K562 (cell line): ENCODE measurements at regions not wholly inside any gene's neighbourhood (a gene's known extent, or its start where the extent isn't known, plus 50 kb on each side); places are given as distances from the start of the nearest gene placed in this dataset.

Experiments
- POLR2A ChIP-seq: fragments of 450-650 bp; conservative IDR thresholded peaks from 2 replicates; pipeline ENCODE4 v1.6.1; 2016
- RBFOX2 ChIP-seq: fragments of 200-400 bp; formaldehyde crosslinking; IDR thresholded peaks from 2 replicates; pipeline ENCODE4 v1.6.1; 2017; ENCODE audit warnings: low read depth, mild to moderate bottlenecking, low read length, moderate library complexity
- RBM34 ChIP-seq: fragments of 200-400 bp; formaldehyde crosslinking; IDR thresholded peaks from 2 replicates; pipeline ENCODE4 v1.6.1; 2018; ENCODE audit warnings: low read length, borderline replicate concordance; ENCODE audit not compliant: insufficient read depth
- ZNF12 ChIP-seq: sonication (generic); formaldehyde crosslinking; IDR thresholded peaks from 2 replicates; pipeline ENCODE4 v1.4.0; 2020; ENCODE audit warnings: mild to moderate bottlenecking, missing genetic modification reagents
- TF ChIP-seq, protein P1 (sequence below): sonication (generic); formaldehyde crosslinking; IDR thresholded peaks from 2 replicates; pipeline ENCODE4 v1.8.1; 2022; ENCODE audit warnings: missing genetic modification reagents
- TF ChIP-seq, protein P2 (sequence below): IDR thresholded peaks from 2 replicates; pipeline ENCODE4 v1.6.1; 2012; ENCODE audit warnings: low read depth, low read length, improper control_type of control experiment, borderline replicate concordance
- TF ChIP-seq, protein P3 (sequence below): fragments of 450-650 bp; conservative IDR thresholded peaks from 2 replicates; pipeline ENCODE4 v1.6.1; 2016; ENCODE audit warnings: missing genetic modification characterization, low read depth, mild to moderate bottlenecking, control low read depth, missing compliant biosample characterization

DNA sequence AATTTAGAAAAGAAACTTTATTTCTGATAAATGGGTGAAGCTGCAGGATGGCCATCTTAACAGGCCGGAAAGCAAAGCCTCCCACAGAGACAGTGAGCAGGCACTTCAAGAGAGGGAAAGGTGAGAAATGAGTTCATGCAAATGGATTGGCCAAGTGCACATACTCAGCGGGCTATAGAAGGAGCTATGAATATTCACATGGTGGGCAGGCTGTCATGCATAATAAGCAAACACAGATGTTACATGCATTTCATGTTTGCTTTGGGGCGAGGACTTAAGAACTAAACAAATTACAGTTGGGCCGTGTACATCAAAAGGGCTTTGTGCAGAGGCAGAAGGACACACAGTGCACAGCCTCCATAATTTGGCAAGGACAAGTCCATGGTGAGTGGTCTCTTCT is 69.8 kb upstream of the MAL start:
- TF ChIP-seq RBM34 (no peak), POLR2A (no peak), RBFOX2 (no peak), ZNF12 (CRISPR knock-in tag) (no peak)
- TF ChIP-seq, protein P1, sequence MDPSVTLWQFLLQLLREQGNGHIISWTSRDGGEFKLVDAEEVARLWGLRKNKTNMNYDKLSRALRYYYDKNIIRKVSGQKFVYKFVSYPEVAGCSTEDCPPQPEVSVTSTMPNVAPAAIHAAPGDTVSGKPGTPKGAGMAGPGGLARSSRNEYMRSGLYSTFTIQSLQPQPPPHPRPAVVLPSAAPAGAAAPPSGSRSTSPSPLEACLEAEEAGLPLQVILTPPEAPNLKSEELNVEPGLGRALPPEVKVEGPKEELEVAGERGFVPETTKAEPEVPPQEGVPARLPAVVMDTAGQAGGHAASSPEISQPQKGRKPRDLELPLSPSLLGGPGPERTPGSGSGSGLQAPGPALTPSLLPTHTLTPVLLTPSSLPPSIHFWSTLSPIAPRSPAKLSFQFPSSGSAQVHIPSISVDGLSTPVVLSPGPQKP (CRISPR knock-in tag): no peak
- TF ChIP-seq, protein P2, sequence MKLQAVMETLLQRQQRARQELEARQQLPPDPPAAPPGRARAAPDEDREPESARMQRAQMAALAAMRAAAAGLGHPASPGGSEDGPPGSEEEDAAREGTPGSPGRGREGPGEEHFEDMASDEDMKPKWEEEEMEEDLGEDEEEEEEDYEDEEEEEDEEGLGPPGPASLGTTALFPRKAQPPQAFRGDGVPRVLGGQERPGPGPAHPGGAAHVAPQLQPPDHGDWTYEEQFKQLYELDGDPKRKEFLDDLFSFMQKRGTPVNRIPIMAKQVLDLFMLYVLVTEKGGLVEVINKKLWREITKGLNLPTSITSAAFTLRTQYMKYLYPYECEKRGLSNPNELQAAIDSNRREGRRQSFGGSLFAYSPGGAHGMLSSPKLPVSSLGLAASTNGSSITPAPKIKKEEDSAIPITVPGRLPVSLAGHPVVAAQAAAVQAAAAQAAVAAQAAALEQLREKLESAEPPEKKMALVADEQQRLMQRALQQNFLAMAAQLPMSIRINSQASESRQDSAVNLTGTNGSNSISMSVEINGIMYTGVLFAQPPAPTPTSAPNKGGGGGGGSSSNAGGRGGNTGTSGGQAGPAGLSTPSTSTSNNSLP: no peak
- TF ChIP-seq, protein P3, sequence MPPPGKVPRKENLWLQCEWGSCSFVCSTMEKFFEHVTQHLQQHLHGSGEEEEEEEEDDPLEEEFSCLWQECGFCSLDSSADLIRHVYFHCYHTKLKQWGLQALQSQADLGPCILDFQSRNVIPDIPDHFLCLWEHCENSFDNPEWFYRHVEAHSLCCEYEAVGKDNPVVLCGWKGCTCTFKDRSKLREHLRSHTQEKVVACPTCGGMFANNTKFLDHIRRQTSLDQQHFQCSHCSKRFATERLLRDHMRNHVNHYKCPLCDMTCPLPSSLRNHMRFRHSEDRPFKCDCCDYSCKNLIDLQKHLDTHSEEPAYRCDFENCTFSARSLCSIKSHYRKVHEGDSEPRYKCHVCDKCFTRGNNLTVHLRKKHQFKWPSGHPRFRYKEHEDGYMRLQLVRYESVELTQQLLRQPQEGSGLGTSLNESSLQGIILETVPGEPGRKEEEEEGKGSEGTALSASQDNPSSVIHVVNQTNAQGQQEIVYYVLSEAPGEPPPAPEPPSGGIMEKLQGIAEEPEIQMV (tag): no peak
